ENCODE measurements at regions not wholly inside any gene's neighbourhood (a gene's known extent, or its start where the extent isn't known, plus 50 kb on each side); places are given as distances from the start of the nearest gene placed in this dataset.

DNA sequence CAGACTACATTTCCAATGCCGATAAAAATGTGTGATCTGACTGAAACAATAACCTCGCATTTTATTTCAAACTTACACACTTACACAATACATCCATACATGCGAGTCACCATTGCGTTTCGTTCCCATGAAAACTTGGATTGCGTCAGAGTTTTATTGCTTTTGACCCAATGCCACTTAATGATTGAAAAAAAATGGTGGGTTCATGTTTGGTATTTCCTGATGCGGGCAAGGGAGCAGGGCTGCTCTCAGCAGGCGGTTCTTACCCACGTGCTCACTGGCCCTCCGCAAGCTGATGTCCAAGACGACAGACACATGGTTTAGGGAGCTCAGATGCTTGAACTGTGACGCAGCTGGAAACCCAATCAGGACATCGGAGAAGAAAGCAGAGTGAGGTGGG, 281.0 kb upstream of the SULF2 start:
- TF ChIP-seq, protein P1, sequence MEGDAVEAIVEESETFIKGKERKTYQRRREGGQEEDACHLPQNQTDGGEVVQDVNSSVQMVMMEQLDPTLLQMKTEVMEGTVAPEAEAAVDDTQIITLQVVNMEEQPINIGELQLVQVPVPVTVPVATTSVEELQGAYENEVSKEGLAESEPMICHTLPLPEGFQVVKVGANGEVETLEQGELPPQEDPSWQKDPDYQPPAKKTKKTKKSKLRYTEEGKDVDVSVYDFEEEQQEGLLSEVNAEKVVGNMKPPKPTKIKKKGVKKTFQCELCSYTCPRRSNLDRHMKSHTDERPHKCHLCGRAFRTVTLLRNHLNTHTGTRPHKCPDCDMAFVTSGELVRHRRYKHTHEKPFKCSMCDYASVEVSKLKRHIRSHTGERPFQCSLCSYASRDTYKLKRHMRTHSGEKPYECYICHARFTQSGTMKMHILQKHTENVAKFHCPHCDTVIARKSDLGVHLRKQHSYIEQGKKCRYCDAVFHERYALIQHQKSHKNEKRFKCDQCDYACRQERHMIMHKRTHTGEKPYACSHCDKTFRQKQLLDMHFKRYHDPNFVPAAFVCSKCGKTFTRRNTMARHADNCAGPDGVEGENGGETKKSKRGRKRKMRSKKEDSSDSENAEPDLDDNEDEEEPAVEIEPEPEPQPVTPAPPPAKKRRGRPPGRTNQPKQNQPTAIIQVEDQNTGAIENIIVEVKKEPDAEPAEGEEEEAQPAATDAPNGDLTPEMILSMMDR (IDR thresholded peaks at IDR 0.05) = no peak
- TF ChIP-seq EZH2phosphoT487 (IDR thresholded peaks at IDR 0.05) = no peak
